ENCODE measurements at regions not wholly inside any gene's neighbourhood (a gene's known extent, or its start where the extent isn't known, plus 50 kb on each side); places are given as distances from the start of the nearest gene placed in this dataset.

- no peak overlapping the region for H3K4me3 ChIP-seq (ENCODE audit: low read length)
- no peaks in the 10 kb centered on the region for H3K9me3 ChIP-seq (ENCODE audit: low read depth, low read length)
- H3K27me3 ChIP-seq (ENCODE audit: insufficient read depth, low read length): no peaks in the 10 kb centered on the region
- H3K4me1 ChIP-seq (ENCODE audit: insufficient read depth, low read length): no peaks in the 10 kb centered on the region
Observed at GRCh38 chr13:91122766-91123165, 224.7 kb upstream of the MIR17HG start.

- Histone ChIP-seq H3K27me3 (ENCODE audit: insufficient read depth, low read length) (no peaks in the 10 kb centered on the region), H3K4me1 (ENCODE audit: insufficient read depth, low read length) (no peaks in the 10 kb centered on the region), H3K9me3 (ENCODE audit: low read depth, low read length) (no peaks in the 10 kb centered on the region), H3K4me3 (ENCODE audit: low read length) (no peak overlapping the region)
Observed at GRCh38 chr13:91123456-91124127, 223.9 kb upstream of the MIR17HG start.

GRCh38 chr13:91126806-91127205, 220.7 kb upstream of the MIR17HG start:
- no peaks in the 10 kb centered on the region for H3K27me3 ChIP-seq (ENCODE audit: insufficient read depth, low read length)
- no peaks in the 10 kb centered on the region for H3K9me3 ChIP-seq (ENCODE audit: low read depth, low read length)
- H3K4me1 ChIP-seq (ENCODE audit: insufficient read depth, low read length): no peaks in the 10 kb centered on the region
- H3K4me3 ChIP-seq (ENCODE audit: low read length): no peak overlapping the region

- H3K4me1 ChIP-seq (ENCODE audit: insufficient read depth, low read length): no peaks in the 10 kb centered on the region
- no peaks in the 10 kb centered on the region for H3K27me3 ChIP-seq (ENCODE audit: insufficient read depth, low read length)
- no peak overlapping the region for H3K4me3 ChIP-seq (ENCODE audit: low read length)
- no peaks in the 10 kb centered on the region for H3K9me3 ChIP-seq (ENCODE audit: low read depth, low read length)
Observed at GRCh38 chr13:91127995-91128394, 219.5 kb upstream of the MIR17HG start.

GRCh38 chr13:91132381-91132780, 215.1 kb upstream of the MIR17HG start:
- Histone ChIP-seq H3K4me3 (ENCODE audit: low read length) (no peak overlapping the region), H3K9me3 (ENCODE audit: low read depth, low read length) (no peaks in the 10 kb centered on the region), H3K27me3 (ENCODE audit: insufficient read depth, low read length) (no peaks in the 10 kb centered on the region), H3K4me1 (ENCODE audit: insufficient read depth, low read length) (peaks cover 6% of the 10 kb centered on the region)

GRCh38 chr13:91132786-91133185, 214.7 kb upstream of the MIR17HG start:
- Histone ChIP-seq H3K4me1 (ENCODE audit: insufficient read depth, low read length) (peaks cover 6% of the 10 kb centered on the region), H3K4me3 (ENCODE audit: low read length) (no peak overlapping the region), H3K27me3 (ENCODE audit: insufficient read depth, low read length) (no peaks in the 10 kb centered on the region), H3K9me3 (ENCODE audit: low read depth, low read length) (no peaks in the 10 kb centered on the region)

- Histone ChIP-seq H3K4me3 (ENCODE audit: low read length) (no peak overlapping the region), H3K4me1 (ENCODE audit: insufficient read depth, low read length) (peaks cover 6% of the 10 kb centered on the region), H3K27me3 (ENCODE audit: insufficient read depth, low read length) (no peaks in the 10 kb centered on the region), H3K9me3 (ENCODE audit: low read depth, low read length) (no peaks in the 10 kb centered on the region)
Observed at GRCh38 chr13:91133941-91134802, 213.3 kb upstream of the MIR17HG start.

GRCh38 chr13:91134803-91135184, 212.7 kb upstream of the MIR17HG start:
- Histone ChIP-seq H3K4me1 (ENCODE audit: insufficient read depth, low read length) (peaks cover 6% of the 10 kb centered on the region), H3K4me3 (ENCODE audit: low read length) (no peak overlapping the region), H3K9me3 (ENCODE audit: low read depth, low read length) (no peaks in the 10 kb centered on the region), H3K27me3 (ENCODE audit: insufficient read depth, low read length) (no peaks in the 10 kb centered on the region)

- Histone ChIP-seq H3K4me1 (ENCODE audit: insufficient read depth, low read length) (peaks cover 6% of the 10 kb centered on the region), H3K9me3 (ENCODE audit: low read depth, low read length) (no peaks in the 10 kb centered on the region), H3K4me3 (ENCODE audit: low read length) (no peak overlapping the region), H3K27me3 (ENCODE audit: insufficient read depth, low read length) (no peaks in the 10 kb centered on the region)
Observed at GRCh38 chr13:91135376-91135775, 212.1 kb upstream of the MIR17HG start.

- Histone ChIP-seq H3K9me3 (ENCODE audit: low read depth, low read length) (no peaks in the 10 kb centered on the region), H3K27me3 (ENCODE audit: insufficient read depth, low read length) (no peaks in the 10 kb centered on the region), H3K4me3 (ENCODE audit: low read length) (no peak overlapping the region), H3K4me1 (ENCODE audit: insufficient read depth, low read length) (peaks cover 6% of the 10 kb centered on the region)
Observed at GRCh38 chr13:91135968-91136367, 211.5 kb upstream of the MIR17HG start.

GRCh38 chr13:91136806-91137205, 210.7 kb upstream of the MIR17HG start:
- H3K9me3 ChIP-seq (ENCODE audit: low read depth, low read length): no peaks in the 10 kb centered on the region
- peaks cover 6% of the 10 kb centered on the region for H3K4me1 ChIP-seq (ENCODE audit: insufficient read depth, low read length)
- no peaks in the 10 kb centered on the region for H3K27me3 ChIP-seq (ENCODE audit: insufficient read depth, low read length)
- no peak overlapping the region for H3K4me3 ChIP-seq (ENCODE audit: low read length)

- Histone ChIP-seq H3K4me3 (ENCODE audit: low read length) (no peak overlapping the region), H3K4me1 (ENCODE audit: insufficient read depth, low read length) (peaks cover 19% of the 10 kb centered on the region), H3K9me3 (ENCODE audit: low read depth, low read length) (no peaks in the 10 kb centered on the region)
Observed at GRCh38 chr13:91139232-91139631, 208.3 kb upstream of the MIR17HG start.

GRCh38 chr13:91141543-91142061, 205.9 kb upstream of the MIR17HG start:
- peaks cover 30% of the 10 kb centered on the region for H3K4me1 ChIP-seq (ENCODE audit: insufficient read depth, low read length)
- no peak overlapping the region for H3K4me3 ChIP-seq (ENCODE audit: low read length)
- peaks cover 3% of the 10 kb centered on the region for H3K27me3 ChIP-seq (ENCODE audit: insufficient read depth, low read length)
- no peaks in the 10 kb centered on the region for H3K9me3 ChIP-seq (ENCODE audit: low read depth, low read length)

More at GRCh38 chr13:91139232-91139631, 208.3 kb upstream of the MIR17HG start:
- no peaks in the 10 kb centered on the region for H3K27me3 ChIP-seq (ENCODE audit: insufficient read depth, low read length)

GRCh38 chr13:91142572-91142971, 204.9 kb upstream of the MIR17HG start:
- Histone ChIP-seq H3K4me3 (ENCODE audit: low read length) (no peak overlapping the region), H3K4me1 (ENCODE audit: insufficient read depth, low read length) (peaks cover 30% of the 10 kb centered on the region), H3K27me3 (ENCODE audit: insufficient read depth, low read length) (peaks cover 3% of the 10 kb centered on the region), H3K9me3 (ENCODE audit: low read depth, low read length) (no peaks in the 10 kb centered on the region)

GRCh38 chr13:91144054-91144453, 203.4 kb upstream of the MIR17HG start:
- no peaks in the 10 kb centered on the region for H3K9me3 ChIP-seq (ENCODE audit: low read depth, low read length)
- no peak overlapping the region for H3K4me3 ChIP-seq (ENCODE audit: low read length)
- H3K4me1 ChIP-seq (ENCODE audit: insufficient read depth, low read length): peaks cover 30% of the 10 kb centered on the region
- H3K27me3 ChIP-seq (ENCODE audit: insufficient read depth, low read length): peaks cover 3% of the 10 kb centered on the region

Measured in mononuclear cell (primary cell).